HL-60 (cell line): ENCODE measurements at regions not wholly inside any gene's neighbourhood (a gene's known extent, or its start where the extent isn't known, plus 50 kb on each side); places are given as distances from the start of the nearest gene placed in this dataset.

ENCODE experiments used
- DNase-seq, 2 experiments: peaks; one replicate each; pipeline ENCODE4 v3.0.0-alpha.2; 2010 to 2020; ENCODE audit warnings: low read depth in 1 of 2, low spot score in 1 of 2
- H3K27ac ChIP-seq: fragments of 250-450 bp; sonication (Bioruptor Pico); replicated peaks from 2 replicates; pipeline ENCODE4 v1.5.1; 2020; ENCODE audit warnings: mild to moderate bottlenecking, moderate library complexity
- H3K27me3 ChIP-seq: fragments of 250-450 bp; sonication (Bioruptor Pico); 2 replicates; pipeline ENCODE4 v1.5.1; 2021; ENCODE audit warnings: mild to moderate bottlenecking, moderate library complexity; ENCODE audit not compliant: insufficient read depth, poor library complexity, severe bottlenecking
- H3K4me3 ChIP-seq: replicated peaks from 2 replicates; pipeline ENCODE4 v1.5.1; 2011; ENCODE audit warnings: mild to moderate bottlenecking, control low read depth, low read length; ENCODE audit not compliant: insufficient read depth
- GABPA ChIP-seq: IDR thresholded peaks from 2 replicates; pipeline ENCODE4 v1.6.1; 2012; ENCODE audit warnings: low read depth
- POLR2AphosphoS5 ChIP-seq: IDR thresholded peaks from 2 replicates; pipeline ENCODE4 v1.6.1; 2012; ENCODE audit warnings: low read depth
- SPI1 ChIP-seq: IDR thresholded peaks from 2 replicates; pipeline ENCODE4 v1.6.1; 2012; ENCODE audit warnings: low read depth, mild to moderate bottlenecking, borderline replicate concordance
- TF ChIP-seq, protein P1 (sequence below): IDR thresholded peaks from one replicate; pipeline ENCODE4 v1.5.1; 2011; ENCODE audit warnings: low read length, control low read depth, inconsistent platforms; ENCODE audit not compliant: insufficient read depth
- TF ChIP-seq, protein P2 (sequence below): IDR thresholded peaks from 2 replicates; pipeline ENCODE4 v1.6.1; 2012; ENCODE audit warnings: low read depth; ENCODE audit not compliant: insufficient replicate concordance

- no peak for TF ChIP-seq SPI1
- no peak for TF ChIP-seq POLR2AphosphoS5
- TF ChIP-seq GABPA = no peak
- TF ChIP-seq, protein P1, sequence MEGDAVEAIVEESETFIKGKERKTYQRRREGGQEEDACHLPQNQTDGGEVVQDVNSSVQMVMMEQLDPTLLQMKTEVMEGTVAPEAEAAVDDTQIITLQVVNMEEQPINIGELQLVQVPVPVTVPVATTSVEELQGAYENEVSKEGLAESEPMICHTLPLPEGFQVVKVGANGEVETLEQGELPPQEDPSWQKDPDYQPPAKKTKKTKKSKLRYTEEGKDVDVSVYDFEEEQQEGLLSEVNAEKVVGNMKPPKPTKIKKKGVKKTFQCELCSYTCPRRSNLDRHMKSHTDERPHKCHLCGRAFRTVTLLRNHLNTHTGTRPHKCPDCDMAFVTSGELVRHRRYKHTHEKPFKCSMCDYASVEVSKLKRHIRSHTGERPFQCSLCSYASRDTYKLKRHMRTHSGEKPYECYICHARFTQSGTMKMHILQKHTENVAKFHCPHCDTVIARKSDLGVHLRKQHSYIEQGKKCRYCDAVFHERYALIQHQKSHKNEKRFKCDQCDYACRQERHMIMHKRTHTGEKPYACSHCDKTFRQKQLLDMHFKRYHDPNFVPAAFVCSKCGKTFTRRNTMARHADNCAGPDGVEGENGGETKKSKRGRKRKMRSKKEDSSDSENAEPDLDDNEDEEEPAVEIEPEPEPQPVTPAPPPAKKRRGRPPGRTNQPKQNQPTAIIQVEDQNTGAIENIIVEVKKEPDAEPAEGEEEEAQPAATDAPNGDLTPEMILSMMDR = no peak
- TF ChIP-seq, protein P2, sequence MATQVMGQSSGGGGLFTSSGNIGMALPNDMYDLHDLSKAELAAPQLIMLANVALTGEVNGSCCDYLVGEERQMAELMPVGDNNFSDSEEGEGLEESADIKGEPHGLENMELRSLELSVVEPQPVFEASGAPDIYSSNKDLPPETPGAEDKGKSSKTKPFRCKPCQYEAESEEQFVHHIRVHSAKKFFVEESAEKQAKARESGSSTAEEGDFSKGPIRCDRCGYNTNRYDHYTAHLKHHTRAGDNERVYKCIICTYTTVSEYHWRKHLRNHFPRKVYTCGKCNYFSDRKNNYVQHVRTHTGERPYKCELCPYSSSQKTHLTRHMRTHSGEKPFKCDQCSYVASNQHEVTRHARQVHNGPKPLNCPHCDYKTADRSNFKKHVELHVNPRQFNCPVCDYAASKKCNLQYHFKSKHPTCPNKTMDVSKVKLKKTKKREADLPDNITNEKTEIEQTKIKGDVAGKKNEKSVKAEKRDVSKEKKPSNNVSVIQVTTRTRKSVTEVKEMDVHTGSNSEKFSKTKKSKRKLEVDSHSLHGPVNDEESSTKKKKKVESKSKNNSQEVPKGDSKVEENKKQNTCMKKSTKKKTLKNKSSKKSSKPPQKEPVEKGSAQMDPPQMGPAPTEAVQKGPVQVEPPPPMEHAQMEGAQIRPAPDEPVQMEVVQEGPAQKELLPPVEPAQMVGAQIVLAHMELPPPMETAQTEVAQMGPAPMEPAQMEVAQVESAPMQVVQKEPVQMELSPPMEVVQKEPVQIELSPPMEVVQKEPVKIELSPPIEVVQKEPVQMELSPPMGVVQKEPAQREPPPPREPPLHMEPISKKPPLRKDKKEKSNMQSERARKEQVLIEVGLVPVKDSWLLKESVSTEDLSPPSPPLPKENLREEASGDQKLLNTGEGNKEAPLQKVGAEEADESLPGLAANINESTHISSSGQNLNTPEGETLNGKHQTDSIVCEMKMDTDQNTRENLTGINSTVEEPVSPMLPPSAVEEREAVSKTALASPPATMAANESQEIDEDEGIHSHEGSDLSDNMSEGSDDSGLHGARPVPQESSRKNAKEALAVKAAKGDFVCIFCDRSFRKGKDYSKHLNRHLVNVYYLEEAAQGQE = no peak
- no peak for DNase-seq
- no peaks in the 10 kb centered on the region for H3K27me3 ChIP-seq
- H3K27ac ChIP-seq = no peak overlapping the region
- H3K4me3 ChIP-seq = no peak overlapping the region
Measured at GRCh38 chr1:218728898-218729565, 383.9 kb downstream of the TGFB2 start.

GRCh38 chr1:218735436-218736032 lies 390.4 kb downstream of the TGFB2 start:
- H3K27me3 ChIP-seq = no peaks in the 10 kb centered on the region
- no peak overlapping the region for H3K4me3 ChIP-seq
- TF ChIP-seq SPI1 = no peak
- TF ChIP-seq, protein P1 = no peak
- TF ChIP-seq POLR2AphosphoS5 = no peak
- TF ChIP-seq, protein P2 = no peak
- TF ChIP-seq GABPA = no peak
- no peak for DNase-seq
- no peak overlapping the region for H3K27ac ChIP-seq

GRCh38 chr1:218739426-218739825 lies 394.3 kb downstream of the TGFB2 start:
- no peak for DNase-seq
- TF ChIP-seq SPI1 (no peak), POLR2AphosphoS5 (no peak)
- TF ChIP-seq, protein P1 = no peak
- Histone ChIP-seq H3K27ac (no peak overlapping the region), H3K27me3 (no peaks in the 10 kb centered on the region), H3K4me3 (no peak overlapping the region)

GRCh38 chr1:218741852-218742251 lies 396.7 kb downstream of the TGFB2 start:
- no peak for DNase-seq
- H3K27ac ChIP-seq = no peak overlapping the region
- no peak for TF ChIP-seq SPI1
- TF ChIP-seq GABPA = no peak
- TF ChIP-seq, protein P1 = no peak
- TF ChIP-seq, protein P2 = no peak
- no peak for TF ChIP-seq POLR2AphosphoS5
- H3K4me3 ChIP-seq = no peak overlapping the region
- H3K27me3 ChIP-seq = no peaks in the 10 kb centered on the region
